Endothelial cell of umbilical vein (primary cell): ENCODE measurements at regions not wholly inside any gene's neighbourhood (a gene's known extent, or its start where the extent isn't known, plus 50 kb on each side); places are given as distances from the start of the nearest gene placed in this dataset.

Experiments
- BruUV-seq: library from RNA; stranded (reverse); fragments of 400-500 nt; replicated peaks from 2 replicates; lab custom pipeline; 2021; lab: Mats Ljungman, UMichigan
- CTCF ChIA-PET: fragments of 300-600, 350-600 bp; sonication (Branson Sonifier 250); formaldehyde crosslinking; loops from one replicate; lab custom pipeline; 2021; ENCODE audit warnings: antibody characterized with exemption, inconsistent platforms; lab: Charles Lee
- POLR2A ChIA-PET: fragments of 300-600, 350-600 bp; sonication (Branson Sonifier 250); formaldehyde crosslinking; loops from one replicate; lab custom pipeline; 2021; ENCODE audit warnings: antibody characterized with exemption, inconsistent platforms; lab: Charles Lee
- DNase-seq: peaks from one replicate; pipeline ENCODE4 v3.0.0-alpha.2; 2011; ENCODE audit warnings: low read depth, low spot score
- FAIRE-seq: peaks from 2 replicates; lab custom pipeline; 2011; peaks lifted over from hg19 to GRCh38; lab: Jason Lieb, UNC
- H2AFZ ChIP-seq: 2 replicates; pipeline ENCODE4 v1.6.0; 2012; ENCODE audit warnings: low read depth, low read length, control low read depth, inconsistent platforms
- H3K27ac ChIP-seq: 2 replicates; pipeline ENCODE4 v1.5.1; 2011; ENCODE audit warnings: low read depth, mild to moderate bottlenecking, control low read depth, low read length, moderate library complexity; ENCODE audit not compliant: insufficient read depth
- H3K27me3 ChIP-seq, 2 experiments: 2 replicates each; pipeline versions ENCODE4 v1.6.0 to v1.6.1; 2011; ENCODE audit warnings: low read length in 2 of 2, mixed read lengths in 1 of 2; ENCODE audit not compliant: control insufficient read depth in 2 of 2, insufficient read depth in 2 of 2
- H3K36me3 ChIP-seq, 2 experiments: 2 replicates in 1 of 2; 3 replicates in 1 of 2; pipeline ENCODE4 v1.5.1; 2011; ENCODE audit warnings: low read length in 2 of 2, mild to moderate bottlenecking in 1 of 2, moderate library complexity in 1 of 2; ENCODE audit not compliant: control insufficient read depth in 2 of 2, insufficient read depth in 2 of 2; ENCODE audit errors: extremely low read depth in 1 of 2
- H3K4me1 ChIP-seq: 3 replicates; pipeline ENCODE4 v1.5.1; 2011; ENCODE audit warnings: mild to moderate bottlenecking, low read length; ENCODE audit not compliant: control insufficient read depth, insufficient read depth; ENCODE audit errors: extremely low read depth
- H3K4me2 ChIP-seq: 2 replicates; pipeline ENCODE4 v1.6.1; 2011; ENCODE audit warnings: low read length, control low read depth, mixed read lengths; ENCODE audit not compliant: insufficient read depth
- H3K4me3 ChIP-seq, 3 experiments: fragments of 200-600 bp in 1 of 3; sonication (generic), shearing (Covaris generic) in 1 of 3; replicated peaks in 1 of 3; 2 replicates each; pipeline ENCODE4 v1.5.1; 2011 to 2016; ENCODE audit warnings: control low read depth in 3 of 3, low read length in 3 of 3, mild to moderate bottlenecking in 2 of 3, inconsistent platforms in 1 of 3, low read depth in 1 of 3, moderate library complexity in 1 of 3; ENCODE audit not compliant: insufficient read depth in 1 of 3
- H3K79me2 ChIP-seq: 2 replicates; pipeline ENCODE4 v1.6.0; 2012; ENCODE audit warnings: low read length, inconsistent platforms; ENCODE audit not compliant: control insufficient read depth, insufficient read depth
- H3K9ac ChIP-seq: replicated peaks from 2 replicates; pipeline ENCODE3; 2011; ENCODE audit warnings: low read length, control low read depth; ENCODE audit not compliant: insufficient read depth; ENCODE audit errors: extremely low read depth
- H3K9me1 ChIP-seq: replicated peaks from 3 replicates; pipeline ENCODE4 v1.6.0; 2011; ENCODE audit warnings: mild to moderate bottlenecking, low read length; ENCODE audit not compliant: control insufficient read depth, insufficient read depth; ENCODE audit errors: extremely low read depth
- H3K9me3 ChIP-seq: replicated peaks from 2 replicates; pipeline ENCODE4 v1.5.1; 2012; ENCODE audit warnings: low read length, inconsistent platforms; ENCODE audit not compliant: control insufficient read depth, insufficient read depth
- H4K20me1 ChIP-seq: replicated peaks from 2 replicates; pipeline ENCODE3; 2011; ENCODE audit warnings: mild to moderate bottlenecking, low read length; ENCODE audit not compliant: control insufficient read depth, insufficient read depth; ENCODE audit errors: extremely low read depth
- EZH2 ChIP-seq: IDR thresholded peaks from 2 replicates; pipeline ENCODE4 v1.6.1; 2012; ENCODE audit warnings: borderline replicate concordance, low read depth, mild to moderate bottlenecking, moderate library complexity, low read length, inconsistent platforms; ENCODE audit not compliant: severe bottlenecking
- FOS ChIP-seq: IDR thresholded peaks from 2 replicates; pipeline ENCODE4 v1.6.1; 2011; ENCODE audit warnings: mild to moderate bottlenecking, low read length, moderate library complexity, borderline replicate concordance; ENCODE audit not compliant: insufficient read depth
- GATA2 ChIP-seq: IDR thresholded peaks from 2 replicates; pipeline ENCODE4 v1.7.0; 2011; ENCODE audit warnings: low read depth, mild to moderate bottlenecking, moderate library complexity, mixed read lengths, low read length; ENCODE audit not compliant: insufficient read length, insufficient read depth
- JUN ChIP-seq: IDR thresholded peaks from 2 replicates; pipeline ENCODE4 v1.6.1; 2011; ENCODE audit warnings: borderline replicate concordance, low read depth; ENCODE audit not compliant: insufficient read length, insufficient read depth
- MAX ChIP-seq: IDR thresholded peaks from 2 replicates; pipeline ENCODE4 v1.6.1; 2011; ENCODE audit not compliant: insufficient read depth, insufficient read length
- MYC ChIP-seq: IDR thresholded peaks from one replicate; pipeline ENCODE4 v1.6.1; 2011; ENCODE audit warnings: mild to moderate bottlenecking, low read depth, low read length
- POLR2A ChIP-seq: IDR thresholded peaks from 2 replicates; pipeline ENCODE4 v1.6.1; 2012; ENCODE audit warnings: low read depth, mild to moderate bottlenecking, control low read depth, low read length
- POLR2AphosphoS5 ChIP-seq: IDR thresholded peaks from 2 replicates; pipeline ENCODE4 v1.6.1; 2012; ENCODE audit warnings: low read depth, mild to moderate bottlenecking, control low read depth, low read length, moderate library complexity; ENCODE audit not compliant: insufficient read depth
- dilution Hi-C: fragments of 300-500 bp; cut with MboI; formaldehyde crosslinking; loops from one replicate; pipeline ENCODE4 v1.15.0; 2019; ENCODE audit warnings: low sequenced_read_pairs; ENCODE audit not compliant: extremely low pct_ligation_motif_present
- intact Hi-C: fragments of 100-400 bp; cut with micrococcal nuclease; formaldehyde crosslinking; loops from one replicate; pipeline ENCODE4 v1.10.0; 2022
- TF ChIP-seq, protein P1 (sequence below), 2 donors: IDR thresholded peaks; 1 replicate in 1 of 2; 2 replicates in 1 of 2; pipeline ENCODE4 v1.5.1; 2011; ENCODE audit warnings: low read length in 2 of 2, mild to moderate bottlenecking in 2 of 2, moderate library complexity in 2 of 2, control low read depth in 1 of 2, inconsistent platforms in 1 of 2, low read depth in 1 of 2; ENCODE audit not compliant: insufficient read depth in 1 of 2; ENCODE audit errors: extremely low read depth in 1 of 2

DNA sequence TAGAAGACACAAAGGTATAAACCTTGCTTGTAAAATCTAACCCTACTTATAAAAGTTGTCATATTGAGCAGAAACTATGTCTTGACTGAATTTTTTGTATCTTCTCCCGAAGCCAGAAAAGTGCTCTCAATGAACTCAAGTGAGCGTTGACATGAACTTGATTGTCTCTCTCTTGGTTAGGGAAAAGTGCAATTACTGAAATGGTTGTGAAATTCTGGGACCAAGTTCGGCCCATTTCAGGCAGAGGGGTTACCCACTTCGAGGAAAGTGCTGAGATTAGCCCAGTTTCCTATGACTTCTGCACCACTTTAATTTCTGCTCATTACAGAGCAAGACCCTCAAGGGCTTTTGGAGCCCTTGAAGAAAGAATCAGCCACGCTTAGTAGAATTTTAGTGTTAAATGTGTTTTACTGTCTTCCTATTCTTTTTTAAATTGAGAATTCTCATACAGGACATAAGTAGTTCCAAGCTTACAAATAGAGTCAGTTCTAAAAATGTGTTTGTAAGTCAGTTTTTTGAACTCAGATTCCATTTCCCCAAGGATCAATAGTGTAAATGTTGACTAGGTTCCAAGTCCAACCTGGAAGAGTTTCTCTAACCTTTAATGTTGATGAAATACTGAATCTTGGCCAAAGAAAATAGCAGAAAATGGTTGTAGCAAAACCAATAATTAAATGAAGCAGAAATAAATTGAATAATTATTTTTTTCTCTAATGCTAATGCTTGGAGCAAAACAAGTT is 125.7 kb upstream of the ACSL4 start:
- Histone ChIP-seq H3K36me3 (no peaks in the 10 kb centered on the region), H3K4me1 (peaks cover 17% of the 10 kb centered on the region), H4K20me1 (no peaks in the 10 kb centered on the region), H3K4me3 (no peak overlapping the region), H3K27me3 (no peaks in the 10 kb centered on the region), H3K27ac (no peak overlapping the region), H3K4me2 (no peak overlapping the region), H3K9ac (no peak overlapping the region), H3K9me1 (no peaks in the 10 kb centered on the region), H3K79me2 (no peaks in the 10 kb centered on the region), H2AFZ (no peak overlapping the region), H3K9me3 (no peaks in the 10 kb centered on the region)
- dilution Hi-C loops, result no loop called here
- ChIA-PET CTCF (interaction anchor here (2.0 to 8.8 kb wide), 2 partner anchors 147 to 373 kb away, joined by 7 to 241 read pairs; no protein-coding TSS in a partner anchor), POLR2A (no interaction called here)
- DNase-seq (no peak), FAIRE-seq (no peak)
- BruUV-seq, result no TSS peak
- TF ChIP-seq EZH2 (no peak), JUN (no peak), MYC (no peak), GATA2 (no peak), POLR2AphosphoS5 (no peak), MAX (no peak), POLR2A (no peak), FOS (no peak)
- TF ChIP-seq, protein P1, sequence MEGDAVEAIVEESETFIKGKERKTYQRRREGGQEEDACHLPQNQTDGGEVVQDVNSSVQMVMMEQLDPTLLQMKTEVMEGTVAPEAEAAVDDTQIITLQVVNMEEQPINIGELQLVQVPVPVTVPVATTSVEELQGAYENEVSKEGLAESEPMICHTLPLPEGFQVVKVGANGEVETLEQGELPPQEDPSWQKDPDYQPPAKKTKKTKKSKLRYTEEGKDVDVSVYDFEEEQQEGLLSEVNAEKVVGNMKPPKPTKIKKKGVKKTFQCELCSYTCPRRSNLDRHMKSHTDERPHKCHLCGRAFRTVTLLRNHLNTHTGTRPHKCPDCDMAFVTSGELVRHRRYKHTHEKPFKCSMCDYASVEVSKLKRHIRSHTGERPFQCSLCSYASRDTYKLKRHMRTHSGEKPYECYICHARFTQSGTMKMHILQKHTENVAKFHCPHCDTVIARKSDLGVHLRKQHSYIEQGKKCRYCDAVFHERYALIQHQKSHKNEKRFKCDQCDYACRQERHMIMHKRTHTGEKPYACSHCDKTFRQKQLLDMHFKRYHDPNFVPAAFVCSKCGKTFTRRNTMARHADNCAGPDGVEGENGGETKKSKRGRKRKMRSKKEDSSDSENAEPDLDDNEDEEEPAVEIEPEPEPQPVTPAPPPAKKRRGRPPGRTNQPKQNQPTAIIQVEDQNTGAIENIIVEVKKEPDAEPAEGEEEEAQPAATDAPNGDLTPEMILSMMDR (IDR thresholded peaks at IDR 0.05; ENCODE audit: extremely low read depth in 1 of 2, insufficient read depth in 1 of 2, low read depth in 1 of 2, low read length in 2 of 2), result no peak
- intact Hi-C loops, result loop anchor here (5.0 kb wide), 1 partner anchor 126 kb away; the partner anchor contains the start of gene ACSL4
